ENCODE measurements at regions not wholly inside any gene's neighbourhood (a gene's known extent, or its start where the extent isn't known, plus 50 kb on each side); places are given as distances from the start of the nearest gene placed in this dataset.
"Not testable (repeated sequence)": the region's sequence is repeated elsewhere in the genome, so short reads cannot be mapped to it uniquely, and the experiment has no call there.

DNA sequence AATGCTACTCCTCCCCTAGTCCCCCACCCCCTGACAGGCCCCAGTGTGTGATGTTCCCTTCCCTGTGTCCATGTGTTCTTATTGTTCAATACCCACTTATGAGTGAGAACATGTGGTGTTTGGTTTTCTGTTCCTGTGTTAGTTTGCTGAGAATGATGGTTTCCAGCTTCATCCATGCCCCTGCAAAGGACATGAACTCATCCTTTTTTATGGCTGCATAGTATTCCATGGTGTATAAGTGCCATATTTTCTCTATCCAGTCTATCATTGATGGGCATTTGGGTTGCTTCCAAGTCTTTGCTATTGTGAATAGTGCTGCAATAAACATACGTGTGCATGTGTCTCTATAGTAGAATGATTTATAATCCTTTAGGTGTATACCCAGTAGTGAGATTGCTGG, 78.1 kb upstream of the STK38L start:
- TF ChIP-seq, protein P1, sequence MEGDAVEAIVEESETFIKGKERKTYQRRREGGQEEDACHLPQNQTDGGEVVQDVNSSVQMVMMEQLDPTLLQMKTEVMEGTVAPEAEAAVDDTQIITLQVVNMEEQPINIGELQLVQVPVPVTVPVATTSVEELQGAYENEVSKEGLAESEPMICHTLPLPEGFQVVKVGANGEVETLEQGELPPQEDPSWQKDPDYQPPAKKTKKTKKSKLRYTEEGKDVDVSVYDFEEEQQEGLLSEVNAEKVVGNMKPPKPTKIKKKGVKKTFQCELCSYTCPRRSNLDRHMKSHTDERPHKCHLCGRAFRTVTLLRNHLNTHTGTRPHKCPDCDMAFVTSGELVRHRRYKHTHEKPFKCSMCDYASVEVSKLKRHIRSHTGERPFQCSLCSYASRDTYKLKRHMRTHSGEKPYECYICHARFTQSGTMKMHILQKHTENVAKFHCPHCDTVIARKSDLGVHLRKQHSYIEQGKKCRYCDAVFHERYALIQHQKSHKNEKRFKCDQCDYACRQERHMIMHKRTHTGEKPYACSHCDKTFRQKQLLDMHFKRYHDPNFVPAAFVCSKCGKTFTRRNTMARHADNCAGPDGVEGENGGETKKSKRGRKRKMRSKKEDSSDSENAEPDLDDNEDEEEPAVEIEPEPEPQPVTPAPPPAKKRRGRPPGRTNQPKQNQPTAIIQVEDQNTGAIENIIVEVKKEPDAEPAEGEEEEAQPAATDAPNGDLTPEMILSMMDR (conservative IDR thresholded peaks at IDR 0.05; ENCODE audit: low read depth in 2 of 2) = not testable (repeated sequence)
- TF ChIP-seq REST (IDR thresholded peaks at IDR 0.05; ENCODE audit: unreplicated experiment); EZH2 (IDR thresholded peaks at IDR 0.05; ENCODE audit: low read depth, unreplicated experiment); EZH2phosphoT487 (IDR thresholded peaks at IDR 0.05; ENCODE audit: unreplicated experiment); POLR2AphosphoS5 (IDR thresholded peaks at IDR 0.05; ENCODE audit: low read depth); ZNF331 (CRISPR knock-in tag; IDR thresholded peaks at IDR 0.05; ENCODE audit: low read depth); CREB1 (CRISPR knock-in tag; IDR thresholded peaks at IDR 0.05; ENCODE audit: low read depth); JUNB (IDR thresholded peaks at IDR 0.05; ENCODE audit: unreplicated experiment): not testable (repeated sequence)
- TF ChIP-seq, protein P2, sequence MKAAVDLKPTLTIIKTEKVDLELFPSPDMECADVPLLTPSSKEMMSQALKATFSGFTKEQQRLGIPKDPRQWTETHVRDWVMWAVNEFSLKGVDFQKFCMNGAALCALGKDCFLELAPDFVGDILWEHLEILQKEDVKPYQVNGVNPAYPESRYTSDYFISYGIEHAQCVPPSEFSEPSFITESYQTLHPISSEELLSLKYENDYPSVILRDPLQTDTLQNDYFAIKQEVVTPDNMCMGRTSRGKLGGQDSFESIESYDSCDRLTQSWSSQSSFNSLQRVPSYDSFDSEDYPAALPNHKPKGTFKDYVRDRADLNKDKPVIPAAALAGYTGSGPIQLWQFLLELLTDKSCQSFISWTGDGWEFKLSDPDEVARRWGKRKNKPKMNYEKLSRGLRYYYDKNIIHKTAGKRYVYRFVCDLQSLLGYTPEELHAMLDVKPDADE (IDR thresholded peaks at IDR 0.05) = not testable (repeated sequence)
